Spleen (tissue), 11 donors: ENCODE measurements at regions not wholly inside any gene's neighbourhood (a gene's known extent, or its start where the extent isn't known, plus 50 kb on each side); places are given as distances from the start of the nearest gene placed in this dataset.

ENCODE experiments used
- DNase-seq: peaks from one replicate; pipeline ENCODE4 v3.0.0-alpha.2; 2020
- H3K27ac ChIP-seq, 8 donors: fragments of 200-600 bp; sonication (generic) in 7 of 8; 1 replicate in 4 of 8; 2 replicates in 4 of 8; pipeline versions ENCODE4 v1.5.0 to v1.8.0; 2016 to 2021; ENCODE audit warnings: inconsistent platforms in 4 of 8, mild to moderate bottlenecking in 4 of 8, moderate library complexity in 1 of 8
- H3K27me3 ChIP-seq, 7 donors: fragments of 200-600 bp; sonication (generic) in 6 of 7; replicated peaks in 1 of 7; 1 replicate in 4 of 7; 2 replicates in 3 of 7; pipeline versions ENCODE4 v1.5.0 to v1.8.0; 2016 to 2021; ENCODE audit warnings: inconsistent platforms in 3 of 7, mild to moderate bottlenecking in 1 of 7
- H3K36me3 ChIP-seq, 6 donors: fragments of 200-600 bp; sonication (generic) in 5 of 6; 1 replicate in 4 of 6; 2 replicates in 2 of 6; pipeline versions ENCODE4 v1.5.0 to v1.8.0; 2016 to 2021; ENCODE audit warnings: inconsistent platforms in 2 of 6
- H3K4me1 ChIP-seq, 6 donors: fragments of 200-600 bp; sonication (generic) in 5 of 6; 1 replicate in 3 of 6; 2 replicates in 3 of 6; pipeline versions ENCODE4 v1.5.0 to v1.8.0; 2016 to 2021; ENCODE audit warnings: inconsistent platforms in 3 of 6
- H3K4me3 ChIP-seq, 8 donors: fragments of 200-600 bp; sonication (generic) in 7 of 8; 1 replicate in 4 of 8; 2 replicates in 4 of 8; pipeline versions ENCODE4 v1.5.0 to v1.8.0; 2016 to 2021; ENCODE audit warnings: inconsistent platforms in 4 of 8, mild to moderate bottlenecking in 4 of 8, moderate library complexity in 2 of 8
- H3K9me3 ChIP-seq, 8 donors: fragments of 200-600 bp; sonication (generic) in 7 of 8; 1 replicate in 4 of 8; 2 replicates in 4 of 8; pipeline versions ENCODE4 v1.5.0 to v1.8.0; 2016 to 2021; ENCODE audit warnings: inconsistent platforms in 4 of 8
- POLR2A ChIP-seq, 3 donors: fragments of 450-650 bp; IDR thresholded peaks; one replicate each; pipeline ENCODE4 v1.5.1; 2017; ENCODE audit warnings: antibody characterized with exemption in 3 of 3, mild to moderate bottlenecking in 1 of 3
- POLR2AphosphoS5 ChIP-seq, 3 donors: sonication (generic); formaldehyde crosslinking; IDR thresholded peaks; one replicate each; pipeline ENCODE4 v1.5.1; 2017; ENCODE audit warnings: antibody characterized with exemption in 3 of 3
- WGBS, 5 donors: extraction: QIAGEN DNeasy Blood & Tissue Kit in 3 of 5; methylation state at CpG; one replicate each; pipeline versions ENCODE4 v1.1.5 to v1.1.7; 2013 to 2018; 5-methylcytosine and 5-hydroxymethylcytosine counted together
- intact Hi-C: fragments of 100-400 bp; cut with DNase I; formaldehyde crosslinking; loops from one replicate; pipeline ENCODE4 v1.15.0; 2023; ENCODE audit warnings: low total_unique reads
- TF ChIP-seq, protein P1 (sequence below), 11 experiments: fragments of 200-600 bp in 7 of 11; fragments of 450-650 bp in 4 of 11; sonication (generic) in 4 of 11; IDR thresholded peaks in 8 of 11; conservative IDR thresholded peaks in 3 of 11; 1 replicate in 7 of 11; 2 replicates in 4 of 11; pipeline versions ENCODE4 v1.4.0 to v1.8.0; 2016 to 2021; ENCODE audit warnings: antibody characterized with exemption in 11 of 11, inconsistent platforms in 4 of 11, mild to moderate bottlenecking in 1 of 11
- donor health status: healthy with polysubstance abuse.
- donor health status: DM: no; HTN: no; CAD: no; lungs with moderate emphysema.
- donor health status: DM: no; HTN: no; CAD: no.
- donor health status: Bipolar disorder and iron deficiency.
- donor health status: healthy.
- donor health status: DM: no; HTN: no; CAD: no.
- donor health status: DM: yes; HTN: yes; CAD: no.

- WGBS, 5 donors: 80 to 94% (median 87%) methylated on average over 1 of the region's 1 CpG
- intact Hi-C loops: no loop called here
- H3K4me1 ChIP-seq: no peaks in the 10 kb centered on the region
- H3K4me3 ChIP-seq: no peak overlapping the region
- peaks cover 0 to 19% (median 13%) of the 10 kb centered on the region in 8 donors for H3K9me3 ChIP-seq
- peaks cover 0 to 4% (median 0%) of the 10 kb centered on the region in 7 donors for H3K27me3 ChIP-seq
- TF ChIP-seq, protein P1, sequence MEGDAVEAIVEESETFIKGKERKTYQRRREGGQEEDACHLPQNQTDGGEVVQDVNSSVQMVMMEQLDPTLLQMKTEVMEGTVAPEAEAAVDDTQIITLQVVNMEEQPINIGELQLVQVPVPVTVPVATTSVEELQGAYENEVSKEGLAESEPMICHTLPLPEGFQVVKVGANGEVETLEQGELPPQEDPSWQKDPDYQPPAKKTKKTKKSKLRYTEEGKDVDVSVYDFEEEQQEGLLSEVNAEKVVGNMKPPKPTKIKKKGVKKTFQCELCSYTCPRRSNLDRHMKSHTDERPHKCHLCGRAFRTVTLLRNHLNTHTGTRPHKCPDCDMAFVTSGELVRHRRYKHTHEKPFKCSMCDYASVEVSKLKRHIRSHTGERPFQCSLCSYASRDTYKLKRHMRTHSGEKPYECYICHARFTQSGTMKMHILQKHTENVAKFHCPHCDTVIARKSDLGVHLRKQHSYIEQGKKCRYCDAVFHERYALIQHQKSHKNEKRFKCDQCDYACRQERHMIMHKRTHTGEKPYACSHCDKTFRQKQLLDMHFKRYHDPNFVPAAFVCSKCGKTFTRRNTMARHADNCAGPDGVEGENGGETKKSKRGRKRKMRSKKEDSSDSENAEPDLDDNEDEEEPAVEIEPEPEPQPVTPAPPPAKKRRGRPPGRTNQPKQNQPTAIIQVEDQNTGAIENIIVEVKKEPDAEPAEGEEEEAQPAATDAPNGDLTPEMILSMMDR (IDR thresholded peaks at IDR 0.05 in 8 of 11, conservative IDR thresholded peaks at IDR 0.05 in 3 of 11): no peak
- TF ChIP-seq POLR2AphosphoS5 (IDR thresholded peaks at IDR 0.05) (no peak), POLR2A (IDR thresholded peaks at IDR 0.05) (no peak)
- DNase-seq: no peak
- no peaks in the 10 kb centered on the region for H3K36me3 ChIP-seq
- no peak overlapping the region for H3K27ac ChIP-seq
Observed at GRCh38 chr6:130748041-130748440, 79.2 kb upstream of the SMLR1 start.

DNA sequence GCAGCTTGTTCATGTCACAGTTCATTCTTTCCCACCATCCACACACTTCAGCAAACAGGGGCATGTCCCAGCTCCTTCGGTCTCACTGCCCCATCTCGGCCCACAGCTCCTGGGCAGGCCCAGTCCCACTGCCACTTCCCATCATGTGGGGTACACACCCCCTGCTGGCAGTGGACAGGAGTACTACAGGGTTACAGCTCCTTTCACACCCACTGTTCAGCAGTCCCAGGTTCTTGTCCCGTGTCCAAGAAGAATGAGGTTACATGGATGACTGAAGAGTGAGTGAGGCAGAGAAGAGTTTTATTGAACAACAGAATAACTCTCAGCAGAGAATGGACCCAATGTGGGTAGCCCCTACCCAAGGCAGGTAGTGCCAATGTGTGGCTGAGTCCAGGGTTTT lies 77.8 kb upstream of the SMLR1 start:
- Histone ChIP-seq H3K27ac (no peak overlapping the region), H3K36me3 (no peaks in the 10 kb centered on the region), H3K27me3 (no peaks in the 10 kb centered on the region), H3K4me3 (no peak overlapping the region), H3K4me1 (no peaks in the 10 kb centered on the region), H3K9me3 (peaks cover 0 to 19% (median 13%) of the 10 kb centered on the region in 8 donors)
- intact Hi-C loops: no loop called here
- no peak for DNase-seq
- 86 to 98% (median 95%) methylated on average over 3 of the region's 3 CpGs for WGBS, 5 donors
- TF ChIP-seq POLR2AphosphoS5 (IDR thresholded peaks at IDR 0.05): no peak
- no peak for TF ChIP-seq POLR2A (IDR thresholded peaks at IDR 0.05)
- TF ChIP-seq, protein P1 (IDR thresholded peaks at IDR 0.05 in 8 of 11, conservative IDR thresholded peaks at IDR 0.05 in 3 of 11): no peak

GRCh38 chr6:130752267-130752666 lies 74.9 kb upstream of the SMLR1 start:
- WGBS, 5 donors: 85 to 90% (median 89%) methylated on average over 3 of the region's 3 CpGs
- Histone ChIP-seq H3K27ac (no peak overlapping the region), H3K36me3 (no peaks in the 10 kb centered on the region), H3K4me3 (no peak overlapping the region), H3K4me1 (no peaks in the 10 kb centered on the region), H3K27me3 (no peaks in the 10 kb centered on the region), H3K9me3 (peaks cover 0 to 19% (median 13%) of the 10 kb centered on the region in 8 donors)
- DNase-seq: no peak
- intact Hi-C loops: no loop called here
- TF ChIP-seq, protein P1 (IDR thresholded peaks at IDR 0.05 in 8 of 11, conservative IDR thresholded peaks at IDR 0.05 in 3 of 11): no peak
- TF ChIP-seq POLR2AphosphoS5 (IDR thresholded peaks at IDR 0.05) (no peak), POLR2A (IDR thresholded peaks at IDR 0.05) (no peak)

GRCh38 chr6:130754786-130755367 lies 72.3 kb upstream of the SMLR1 start:
- intact Hi-C loops: no loop called here
- no peaks in the 10 kb centered on the region for H3K27me3 ChIP-seq
- DNase-seq: no peak
- peaks cover 0 to 8% (median 3%) of the 10 kb centered on the region in 8 donors for H3K9me3 ChIP-seq
- 82 to 95% (median 91%) methylated on average over 3 of the region's 3 CpGs for WGBS, 5 donors
- H3K4me3 ChIP-seq: no peak overlapping the region
- H3K36me3 ChIP-seq: no peaks in the 10 kb centered on the region
- no peaks in the 10 kb centered on the region for H3K4me1 ChIP-seq
- H3K27ac ChIP-seq: no peak overlapping the region
- TF ChIP-seq POLR2AphosphoS5 (IDR thresholded peaks at IDR 0.05) (no peak), POLR2A (IDR thresholded peaks at IDR 0.05) (no peak)
- TF ChIP-seq, protein P1 (IDR thresholded peaks at IDR 0.05 in 8 of 11, conservative IDR thresholded peaks at IDR 0.05 in 3 of 11): no peak
